ENCODE measurements at regions not wholly inside any gene's neighbourhood (a gene's known extent, or its start where the extent isn't known, plus 50 kb on each side); places are given as distances from the start of the nearest gene placed in this dataset.
A peak's percentile ranks its signal among the peaks of the same experiment; 100 is the strongest.

- no peak for TF ChIP-seq CTCF (IDR thresholded peaks at IDR 0.05; ENCODE audit: low read depth, low read length)
- H3K4me3 ChIP-seq (replicated peaks in 1 of 2; ENCODE audit: low read depth in 2 of 2, low read length in 2 of 2), result no peak overlapping the region
- no peak for DNase-seq (ENCODE audit: low read depth in 2 of 2)
Observed at GRCh38 chr1:170351366-170351946, 180.5 kb upstream of the GORAB start.

- no peak overlapping the region for H3K4me3 ChIP-seq (replicated peaks in 1 of 2; ENCODE audit: low read depth in 2 of 2, low read length in 2 of 2)
- no peak for DNase-seq (ENCODE audit: low read depth in 2 of 2)
- TF ChIP-seq CTCF (IDR thresholded peaks at IDR 0.05; ENCODE audit: low read depth, low read length), result no peak
Observed at GRCh38 chr1:170354246-170354645, 177.7 kb upstream of the GORAB start.

- no peak for DNase-seq (ENCODE audit: low read depth in 2 of 2)
- H3K4me3 ChIP-seq (replicated peaks in 1 of 2; ENCODE audit: low read depth in 2 of 2, low read length in 2 of 2), result no peak overlapping the region
- TF ChIP-seq CTCF (IDR thresholded peaks at IDR 0.05; ENCODE audit: low read depth, low read length), result no peak
Observed at GRCh38 chr1:170354690-170355089, 177.3 kb upstream of the GORAB start.

GRCh38 chr1:170355267-170355801 is 176.6 kb upstream of the GORAB start:
- DNase-seq (ENCODE audit: low read depth in 2 of 2), result no peak
- H3K4me3 ChIP-seq (replicated peaks in 1 of 2; ENCODE audit: low read depth in 2 of 2, low read length in 2 of 2), result no peak overlapping the region
- TF ChIP-seq CTCF (IDR thresholded peaks at IDR 0.05; ENCODE audit: low read depth, low read length), result no peak

- no peak for TF ChIP-seq CTCF (IDR thresholded peaks at IDR 0.05; ENCODE audit: low read depth, low read length)
- DNase-seq (ENCODE audit: low read depth in 2 of 2), result no peak
Observed at GRCh38 chr1:170356585-170356984, 175.4 kb upstream of the GORAB start.

GRCh38 chr1:170357750-170358149 is 174.2 kb upstream of the GORAB start:
- no peak overlapping the region for H3K4me3 ChIP-seq (replicated peaks in 1 of 2; ENCODE audit: low read depth in 2 of 2, low read length in 2 of 2)
- no peak for TF ChIP-seq CTCF (IDR thresholded peaks at IDR 0.05; ENCODE audit: low read depth, low read length)
- DNase-seq (ENCODE audit: low read depth in 2 of 2), result peak in 1 of 2 donors; percentile 14

More at GRCh38 chr1:170356585-170356984, 175.4 kb upstream of the GORAB start:
- H3K4me3 ChIP-seq (replicated peaks in 1 of 2; ENCODE audit: low read depth in 2 of 2, low read length in 2 of 2), result no peak overlapping the region

- H3K4me3 ChIP-seq (replicated peaks in 1 of 2; ENCODE audit: low read depth in 2 of 2, low read length in 2 of 2), result no peak overlapping the region
- DNase-seq (ENCODE audit: low read depth in 2 of 2), result no peak
- TF ChIP-seq CTCF (IDR thresholded peaks at IDR 0.05; ENCODE audit: low read depth, low read length), result no peak
Observed at GRCh38 chr1:170360601-170361000, 171.4 kb upstream of the GORAB start.
